BE2C (cell line): ENCODE measurements at regions not wholly inside any gene's neighbourhood (a gene's known extent, or its start where the extent isn't known, plus 50 kb on each side); places are given as distances from the start of the nearest gene placed in this dataset.
"Not testable (repeated sequence)": the region's sequence is repeated elsewhere in the genome, so short reads cannot be mapped to it uniquely, and the experiment has no call there.

Source experiments
- DNase-seq: peaks from one replicate; pipeline ENCODE4 v3.0.0-alpha.2; 2020
- H3K27me3 ChIP-seq: fragments of 250-450 bp; sonication (Bioruptor Pico); 2 replicates; pipeline ENCODE4 v1.5.1; 2020; ENCODE audit warnings: mild to moderate bottlenecking
- H3K36me3 ChIP-seq: fragments of 250-450 bp; sonication (Bioruptor Pico); 2 replicates; pipeline ENCODE4 v1.5.1; 2020; ENCODE audit warnings: mild to moderate bottlenecking
- H3K4me1 ChIP-seq: fragments of 250-450 bp; sonication (Bioruptor Pico); 2 replicates; pipeline ENCODE4 v1.5.1; 2020
- H3K4me3 ChIP-seq: 2 replicates; pipeline ENCODE4 v1.5.1; 2011; ENCODE audit warnings: low read depth, low read length
- H3K9me3 ChIP-seq: fragments of 250-450 bp; sonication (Bioruptor Pico); 2 replicates; pipeline ENCODE4 v1.5.1; 2020
- TF ChIP-seq, protein P1 (sequence below): IDR thresholded peaks from 2 replicates; pipeline ENCODE4 v1.5.1; 2012; ENCODE audit warnings: mild to moderate bottlenecking, low read depth, low read length

DNA sequence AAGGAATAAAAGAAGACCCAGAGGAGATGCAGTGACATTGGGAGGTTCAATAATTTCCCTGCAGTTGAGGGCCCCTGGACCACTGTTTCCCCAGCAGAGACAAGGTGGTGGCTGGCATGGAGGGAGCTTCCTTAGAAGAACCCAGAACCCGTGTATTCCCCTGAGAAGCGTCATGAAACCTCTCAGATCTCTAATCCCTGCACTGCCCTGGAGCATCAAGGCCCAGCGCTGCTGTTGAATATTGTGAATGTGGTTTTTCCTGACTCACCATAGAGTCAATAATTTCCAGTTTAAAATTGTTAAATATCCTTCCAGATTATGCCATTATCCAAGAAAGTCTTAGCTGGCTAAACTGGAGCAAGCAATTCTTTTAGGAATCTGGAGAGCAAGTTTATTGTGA, 187.2 kb downstream of the LMLN start:
- not testable (repeated sequence) for H3K27me3 ChIP-seq, H3K4me3 ChIP-seq, H3K4me1 ChIP-seq, DNase-seq, H3K9me3 ChIP-seq, H3K36me3 ChIP-seq

GRCh38 chr3:198147993-198148392, 188.0 kb downstream of the LMLN start:
- H3K27me3 ChIP-seq, H3K9me3 ChIP-seq, H3K4me1 ChIP-seq, H3K36me3 ChIP-seq, DNase-seq, H3K4me3 ChIP-seq: not testable (repeated sequence)
- TF ChIP-seq, protein P1, sequence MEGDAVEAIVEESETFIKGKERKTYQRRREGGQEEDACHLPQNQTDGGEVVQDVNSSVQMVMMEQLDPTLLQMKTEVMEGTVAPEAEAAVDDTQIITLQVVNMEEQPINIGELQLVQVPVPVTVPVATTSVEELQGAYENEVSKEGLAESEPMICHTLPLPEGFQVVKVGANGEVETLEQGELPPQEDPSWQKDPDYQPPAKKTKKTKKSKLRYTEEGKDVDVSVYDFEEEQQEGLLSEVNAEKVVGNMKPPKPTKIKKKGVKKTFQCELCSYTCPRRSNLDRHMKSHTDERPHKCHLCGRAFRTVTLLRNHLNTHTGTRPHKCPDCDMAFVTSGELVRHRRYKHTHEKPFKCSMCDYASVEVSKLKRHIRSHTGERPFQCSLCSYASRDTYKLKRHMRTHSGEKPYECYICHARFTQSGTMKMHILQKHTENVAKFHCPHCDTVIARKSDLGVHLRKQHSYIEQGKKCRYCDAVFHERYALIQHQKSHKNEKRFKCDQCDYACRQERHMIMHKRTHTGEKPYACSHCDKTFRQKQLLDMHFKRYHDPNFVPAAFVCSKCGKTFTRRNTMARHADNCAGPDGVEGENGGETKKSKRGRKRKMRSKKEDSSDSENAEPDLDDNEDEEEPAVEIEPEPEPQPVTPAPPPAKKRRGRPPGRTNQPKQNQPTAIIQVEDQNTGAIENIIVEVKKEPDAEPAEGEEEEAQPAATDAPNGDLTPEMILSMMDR = peak; percentile 10; the same call in 1 of the 2 replicates

DNA sequence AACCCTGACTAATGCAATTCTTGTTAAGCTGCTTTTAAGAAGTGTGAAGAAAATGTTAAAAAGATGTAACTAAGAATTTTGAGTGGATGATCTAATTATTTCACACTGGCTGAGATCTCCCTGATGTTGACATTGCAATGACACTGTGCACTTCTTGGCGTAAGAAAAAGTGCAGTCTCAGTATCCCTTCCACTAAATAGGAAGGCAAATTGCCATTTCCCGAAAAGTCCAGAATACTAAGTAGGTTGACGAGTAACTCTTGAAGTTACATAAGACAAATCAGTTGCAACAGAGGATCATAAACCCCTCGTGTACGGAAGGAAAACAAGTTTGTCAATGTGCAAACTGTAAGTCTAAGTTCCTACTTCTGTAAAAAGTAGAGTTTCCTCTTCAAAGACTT, 189.9 kb downstream of the LMLN start:
- not testable (repeated sequence) for H3K9me3 ChIP-seq, DNase-seq, H3K4me1 ChIP-seq, H3K36me3 ChIP-seq, H3K27me3 ChIP-seq, H3K4me3 ChIP-seq

DNA sequence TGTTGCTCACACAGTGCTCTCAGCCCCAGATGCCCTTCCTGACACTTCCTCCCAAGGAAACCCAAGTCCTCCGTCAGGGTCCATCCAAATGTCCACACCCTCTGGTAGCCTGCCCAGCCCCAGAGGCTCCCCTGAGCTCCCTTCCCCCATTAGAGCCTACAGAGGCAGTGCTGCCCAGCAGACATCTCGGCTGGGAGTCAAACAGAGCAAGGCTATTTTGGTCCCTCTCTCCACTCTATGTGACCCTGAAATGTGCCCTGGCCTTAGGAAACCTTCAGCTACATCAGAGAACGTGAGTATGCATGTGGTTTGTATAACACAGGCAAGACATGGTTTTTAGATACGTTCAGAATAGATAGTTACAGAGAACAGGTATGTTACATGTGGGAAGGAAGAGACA, 191.8 kb downstream of the LMLN start:
- not testable (repeated sequence) for DNase-seq, H3K36me3 ChIP-seq, H3K27me3 ChIP-seq

DNA sequence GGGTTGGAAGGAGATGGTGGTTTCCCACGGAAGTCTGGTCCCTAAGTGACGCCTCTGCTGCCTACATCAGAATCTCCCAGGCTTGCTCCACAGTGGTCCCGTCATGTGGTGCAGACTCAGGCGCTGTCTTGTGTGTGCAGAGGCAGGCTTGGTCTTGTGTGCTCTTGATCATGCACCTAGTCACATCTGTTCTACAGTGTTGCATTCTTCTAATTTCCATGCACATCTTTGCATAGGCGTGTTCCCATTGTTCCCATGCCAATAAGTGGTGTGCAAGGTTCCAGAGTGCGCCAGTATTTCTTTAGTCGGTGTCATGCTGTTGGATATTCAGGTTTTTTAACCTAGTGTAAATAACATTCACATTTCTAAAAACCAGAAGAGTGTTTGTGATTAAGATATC, 195.8 kb downstream of the LMLN start:
- not testable (repeated sequence) for H3K9me3 ChIP-seq, H3K27me3 ChIP-seq, H3K4me3 ChIP-seq, H3K36me3 ChIP-seq, DNase-seq, H3K4me1 ChIP-seq

More for the DNA sequence above, 191.8 kb downstream of the LMLN start:
- not testable (repeated sequence) for H3K9me3 ChIP-seq, H3K4me1 ChIP-seq, H3K4me3 ChIP-seq

- H3K36me3 ChIP-seq, H3K27me3 ChIP-seq, DNase-seq, H3K9me3 ChIP-seq, H3K4me3 ChIP-seq, H3K4me1 ChIP-seq: not testable (repeated sequence)
Measured at GRCh38 chr3:198157231-198157868, 197.3 kb downstream of the LMLN start.

DNA sequence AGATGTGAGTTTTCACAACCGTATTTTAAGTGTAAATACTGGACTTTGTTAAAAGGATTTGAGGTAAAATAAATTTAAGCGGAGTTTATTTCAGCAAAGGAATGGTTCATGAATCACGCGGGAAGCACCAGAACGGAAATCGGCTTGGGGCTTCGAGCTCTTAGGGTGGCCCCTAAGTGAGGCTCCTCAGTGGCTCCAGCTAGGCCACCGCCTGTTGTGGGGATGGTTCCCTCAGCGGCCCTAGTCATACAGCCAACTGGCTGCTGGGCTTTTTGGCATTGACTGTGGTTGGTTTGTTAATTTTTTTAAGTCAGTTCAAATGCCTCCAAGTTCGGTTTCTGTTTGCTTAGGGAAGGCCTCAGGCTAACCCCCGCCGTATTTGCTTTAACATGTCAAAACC, 198.0 kb downstream of the LMLN start:
- not testable (repeated sequence) for H3K36me3 ChIP-seq, H3K4me3 ChIP-seq, H3K4me1 ChIP-seq, DNase-seq, H3K27me3 ChIP-seq, H3K9me3 ChIP-seq

DNA sequence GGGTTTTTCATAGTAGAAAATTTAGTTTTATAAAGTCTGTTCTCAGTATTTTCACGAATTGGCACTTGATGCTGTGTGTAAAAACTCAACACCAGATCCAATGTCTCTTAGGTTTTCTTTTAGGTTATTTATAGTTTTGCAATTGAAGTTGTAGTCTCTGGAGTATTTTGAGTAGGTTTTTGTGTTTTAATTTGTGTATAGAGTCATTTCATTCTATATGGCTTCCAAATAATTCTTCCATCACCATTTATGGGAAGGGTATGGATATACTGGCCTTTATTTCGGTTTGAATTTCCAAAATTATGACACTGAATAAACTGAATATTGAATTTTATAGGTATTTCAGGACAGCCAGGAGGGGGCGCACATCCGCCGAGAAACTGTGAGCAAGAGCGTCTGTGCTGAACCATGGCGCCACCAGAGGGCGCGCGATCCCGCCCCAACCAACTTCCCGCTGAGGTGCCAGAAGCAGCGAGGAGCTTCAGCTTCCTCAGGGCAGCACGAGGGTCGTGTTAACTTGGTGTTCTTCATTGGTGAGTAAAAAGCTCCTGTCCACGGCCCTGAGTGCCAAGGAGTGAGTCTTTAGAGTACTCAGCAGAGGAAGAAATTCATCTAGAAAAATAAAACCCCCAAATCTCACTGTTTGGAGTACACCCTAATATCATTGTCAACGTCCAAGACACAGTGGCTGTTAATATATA, 207.5 kb downstream of the LMLN start:
- H3K9me3 ChIP-seq, H3K4me1 ChIP-seq, H3K4me3 ChIP-seq, H3K27me3 ChIP-seq, H3K36me3 ChIP-seq: not testable (repeated sequence)
- TF ChIP-seq, protein P1 = peak; percentile 47
- DNase-seq = peak; percentile 70

DNA sequence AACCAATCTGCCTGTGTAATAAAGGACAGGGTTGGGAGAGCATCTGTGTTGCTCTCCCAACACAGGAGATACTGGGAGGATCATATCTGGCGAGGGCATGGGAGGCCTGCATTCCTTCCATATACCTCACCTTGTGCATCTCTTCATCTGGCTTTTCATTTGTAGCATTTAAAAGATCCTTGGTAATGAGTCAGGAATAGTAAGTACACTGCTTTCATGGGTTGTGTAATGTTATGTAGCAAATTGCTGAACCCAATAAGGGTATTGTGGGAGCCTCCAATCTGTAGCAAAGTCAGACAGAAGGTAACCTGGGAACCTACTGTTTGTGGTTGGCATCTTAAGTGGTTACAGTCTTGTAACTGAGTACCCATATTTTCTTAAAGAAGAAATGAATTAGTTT, 210.8 kb downstream of the LMLN start:
- H3K4me1 ChIP-seq, H3K9me3 ChIP-seq, DNase-seq, H3K36me3 ChIP-seq, H3K4me3 ChIP-seq, H3K27me3 ChIP-seq: not testable (repeated sequence)

- H3K9me3 ChIP-seq, H3K27me3 ChIP-seq, H3K4me1 ChIP-seq, H3K36me3 ChIP-seq, H3K4me3 ChIP-seq, DNase-seq: not testable (repeated sequence)
Measured at GRCh38 chr3:198173080-198173479, 213.1 kb downstream of the LMLN start.

DNA sequence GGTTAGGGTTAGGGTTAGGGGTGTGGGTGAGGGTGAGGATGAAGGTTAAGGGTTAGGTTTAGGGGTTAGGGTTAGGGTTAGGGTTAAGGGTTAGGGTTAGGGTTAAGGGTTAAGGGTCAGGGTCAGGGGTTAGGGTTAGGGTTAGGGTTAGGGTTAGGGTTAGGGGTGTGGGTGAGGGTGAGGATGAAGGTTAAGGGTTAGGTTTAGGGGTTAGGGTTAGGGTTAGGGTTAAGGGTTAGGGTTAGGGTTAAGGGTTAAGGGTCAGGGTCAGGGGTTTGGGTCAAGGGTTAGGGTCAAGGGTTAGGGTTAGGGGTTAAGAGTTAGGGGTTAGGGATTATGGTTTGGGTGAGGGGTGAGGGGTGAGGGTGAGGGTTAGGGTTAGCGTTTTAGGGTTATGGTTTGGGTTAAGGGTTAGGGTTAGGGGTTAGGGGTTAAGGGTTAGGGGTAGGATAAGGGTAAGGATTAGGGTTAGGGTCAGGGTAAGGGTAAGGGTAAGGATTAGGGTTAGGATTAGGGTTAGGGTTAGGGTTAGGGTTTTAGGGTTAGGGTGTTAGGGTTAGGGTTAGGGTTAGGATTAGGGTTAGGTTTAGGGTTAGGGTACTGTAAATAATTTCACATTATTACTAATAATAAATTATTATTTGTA, 214.0 kb downstream of the LMLN start:
- not testable (repeated sequence) for H3K9me3 ChIP-seq, H3K36me3 ChIP-seq, H3K27me3 ChIP-seq, H3K4me1 ChIP-seq, DNase-seq, H3K4me3 ChIP-seq
